ENCODE measurements at regions not wholly inside any gene's neighbourhood (a gene's known extent, or its start where the extent isn't known, plus 50 kb on each side); places are given as distances from the start of the nearest gene placed in this dataset.

DNA sequence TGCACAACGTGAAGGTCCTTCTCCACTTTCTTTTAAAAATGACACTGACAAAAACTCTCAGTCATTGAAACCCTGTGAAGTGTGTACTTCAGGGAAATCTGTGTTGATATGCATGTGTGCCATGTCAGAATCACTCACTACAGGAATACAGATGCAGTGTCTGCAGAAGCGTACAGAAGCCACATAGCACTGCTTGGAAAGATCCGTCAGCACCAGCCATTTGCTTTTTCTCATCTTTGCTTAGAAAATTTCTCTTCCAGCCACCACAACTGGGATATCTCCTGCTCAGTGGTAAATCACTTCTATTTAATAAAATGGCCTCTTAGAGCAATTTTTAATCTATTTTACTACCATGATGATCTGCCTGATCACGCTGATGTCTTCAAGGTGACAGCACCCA lies 91.3 kb upstream of the ARHGEF26 start:
- TF ChIP-seq YY1 (IDR thresholded peaks at IDR 0.05; ENCODE audit: insufficient read depth, insufficient read length), result no peak
- TF ChIP-seq ZNF274 (IDR thresholded peaks at IDR 0.05; ENCODE audit: low read depth, low read length), result no peak

Measured in NT2/D1 (cell line).